Medulla oblongata (tissue), 1 donor: ENCODE measurements at regions not wholly inside any gene's neighbourhood (a gene's known extent, or its start where the extent isn't known, plus 50 kb on each side); places are given as distances from the start of the nearest gene placed in this dataset.

Experiments used
- DNase-seq: peaks from one replicate; pipeline ENCODE4 v3.0.0-alpha.2; 2015; ENCODE audit errors: extremely low spot score

DNA sequence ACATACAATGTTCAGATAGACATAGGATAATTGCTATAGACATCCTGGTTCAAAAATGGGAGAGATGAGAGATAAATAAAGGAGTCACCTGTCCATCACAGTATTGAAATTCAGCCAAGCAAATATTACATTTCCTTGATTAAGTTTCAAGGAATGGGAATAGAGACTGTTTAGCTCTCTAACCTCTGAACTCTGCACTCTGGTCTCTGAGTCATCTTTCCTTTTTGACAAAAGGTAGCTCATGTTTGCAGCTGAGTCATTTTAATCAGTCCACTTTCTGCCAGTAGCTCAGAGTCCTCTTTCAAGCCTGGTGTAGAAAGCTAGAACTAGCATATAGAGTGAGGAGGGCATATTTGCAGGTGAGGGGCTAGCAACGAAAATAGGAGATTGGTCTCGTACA lies 51.4 kb upstream of the GJA8 start:
- DNase-seq, result no peak

DNA sequence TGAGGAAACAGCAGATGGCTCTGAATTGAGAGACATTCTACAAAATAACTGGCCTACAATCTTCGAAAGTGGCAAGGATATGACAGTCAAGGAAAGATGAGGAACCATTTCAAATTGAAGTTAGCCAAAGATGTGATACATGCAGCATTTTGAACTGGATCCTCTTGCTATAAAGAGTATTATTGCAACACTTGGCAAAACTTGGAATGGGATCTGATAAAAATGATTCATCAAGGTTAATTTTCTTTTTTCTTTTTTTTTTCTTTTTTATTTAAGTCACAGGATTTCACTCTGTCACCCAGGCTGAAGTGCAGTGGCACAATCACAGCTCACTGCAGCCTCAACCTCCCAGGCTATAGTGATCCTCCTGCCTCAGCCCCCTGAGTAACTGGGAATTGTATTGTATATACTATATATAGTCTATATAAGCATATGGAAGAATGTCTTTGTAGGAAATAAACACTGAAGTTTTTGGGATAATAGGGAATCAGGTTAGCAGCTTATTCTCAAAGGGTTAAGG lies 49.8 kb upstream of the GJA8 start:
- DNase-seq, result no peak
